ENCODE measurements at regions not wholly inside any gene's neighbourhood (a gene's known extent, or its start where the extent isn't known, plus 50 kb on each side); places are given as distances from the start of the nearest gene placed in this dataset.

DNA sequence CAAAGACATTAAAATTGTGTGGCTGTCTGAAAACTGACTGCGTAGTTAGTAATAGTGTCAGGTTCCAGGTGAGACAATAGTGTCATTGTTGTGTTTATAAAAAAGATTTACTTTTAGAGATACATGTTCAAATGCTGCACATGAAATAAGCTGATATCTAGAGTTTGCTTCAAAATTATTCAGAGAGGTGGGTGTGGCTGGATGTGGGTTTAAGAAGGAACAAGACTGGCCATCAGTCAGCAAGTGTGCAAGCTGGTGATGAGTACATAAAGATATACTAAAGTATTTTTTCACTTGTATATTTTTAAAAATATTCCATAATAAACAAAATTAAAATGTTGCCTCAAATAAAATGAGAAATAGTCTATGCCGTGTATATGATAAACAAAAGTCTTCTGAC is 190.6 kb downstream of the ARRDC4 start:
- POLR2A ChIA-PET: interaction anchor here (0.6 kb wide), 1 partner anchor 734 kb away, joined by 3 read pairs; no protein-coding TSS in a partner anchor
- TF ChIP-seq ZKSCAN8 (CRISPR knock-in tag; IDR thresholded peaks at IDR 0.05) (no peak), ZNF277 (CRISPR knock-in tag; IDR thresholded peaks at IDR 0.05; ENCODE audit: borderline replicate concordance) (no peak), TOE1 (IDR thresholded peaks at IDR 0.05; ENCODE audit: borderline replicate concordance) (no peak), TOE1 (CRISPR knock-in tag; IDR thresholded peaks at IDR 0.05; ENCODE audit: borderline replicate concordance, low read depth) (no peak), SMAD3 (CRISPR knock-in tag; conservative IDR thresholded peaks at IDR 0.05) (no peak), CHCHD3 (CRISPR knock-in tag; IDR thresholded peaks at IDR 0.05) (no peak)
- TF ChIP-seq, protein P1, sequence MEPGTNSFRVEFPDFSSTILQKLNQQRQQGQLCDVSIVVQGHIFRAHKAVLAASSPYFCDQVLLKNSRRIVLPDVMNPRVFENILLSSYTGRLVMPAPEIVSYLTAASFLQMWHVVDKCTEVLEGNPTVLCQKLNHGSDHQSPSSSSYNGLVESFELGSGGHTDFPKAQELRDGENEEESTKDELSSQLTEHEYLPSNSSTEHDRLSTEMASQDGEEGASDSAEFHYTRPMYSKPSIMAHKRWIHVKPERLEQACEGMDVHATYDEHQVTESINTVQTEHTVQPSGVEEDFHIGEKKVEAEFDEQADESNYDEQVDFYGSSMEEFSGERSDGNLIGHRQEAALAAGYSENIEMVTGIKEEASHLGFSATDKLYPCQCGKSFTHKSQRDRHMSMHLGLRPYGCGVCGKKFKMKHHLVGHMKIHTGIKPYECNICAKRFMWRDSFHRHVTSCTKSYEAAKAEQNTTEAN (CRISPR knock-in tag; IDR thresholded peaks at IDR 0.05): no peak
- peaks cover 2 to 14% of the 10 kb centered on the region in 2 experiments; a peak in 2 of 5 replicates for H3K27me3 ChIP-seq (ENCODE audit: control insufficient read depth in 2 of 2, insufficient read depth in 2 of 2, low read length in 2 of 2)
- no peak overlapping the region for H3K9ac ChIP-seq (ENCODE audit: insufficient read depth in 1 of 2, low read depth in 2 of 2, low read length in 2 of 2)
- H3K79me2 ChIP-seq (ENCODE audit: control insufficient read depth, insufficient read depth, low read length): no peaks in the 10 kb centered on the region
- DNase-seq (ENCODE audit: extremely low read depth in 1 of 4, low spot score in 3 of 4): no peak
- no peaks in the 10 kb centered on the region for H3K4me1 ChIP-seq (replicated peaks in 1 of 2; ENCODE audit: control insufficient read depth in 2 of 2, insufficient read depth in 2 of 2, low read length in 2 of 2)
- no peak for ATAC-seq
- WGBS (ENCODE audit: insufficient coverage, low coverage, missing lambda C conversion rate): 0% methylated on average over 2 of the region's 2 CpGs
- H3K9me1 ChIP-seq (ENCODE audit: control insufficient read depth, insufficient read depth, low read length): no peaks in the 10 kb centered on the region
- intact Hi-C loops (cut with micrococcal nuclease) (no loop called here), in situ Hi-C loops (cut with MboI) (no loop called here)
- CTCF ChIA-PET (ENCODE audit: low intra/inter-chr PET ratio): no interaction called here
- BruUV-seq (replicated peaks): no TSS peak
- no peak overlapping the region for H3K4me2 ChIP-seq (ENCODE audit: insufficient read depth, low read length)
- FAIRE-seq: no peak
- H3K36me3 ChIP-seq (ENCODE audit: control insufficient read depth, insufficient read depth, low read length): no peaks in the 10 kb centered on the region
- no peaks in the 10 kb centered on the region for H4K20me1 ChIP-seq (replicated peaks; ENCODE audit: control insufficient read depth, insufficient read depth, low read length)
- no peak overlapping the region for H2AFZ ChIP-seq (ENCODE audit: low read depth, low read length)
- H3K9me3 ChIP-seq (replicated peaks; ENCODE audit: control insufficient read depth, insufficient read depth, low read depth, low read length): no peaks in the 10 kb centered on the region
- no peak overlapping the region for H3K4me3 ChIP-seq
- H3K27ac ChIP-seq (ENCODE audit: extremely low read depth, low read depth, low read length): no peak overlapping the region
